Eye (tissue), 1 donor: ENCODE measurements at regions not wholly inside any gene's neighbourhood (a gene's known extent, or its start where the extent isn't known, plus 50 kb on each side); places are given as distances from the start of the nearest gene placed in this dataset.
A peak's percentile ranks its signal among the peaks of the same experiment; 100 is the strongest.
"Not testable (repeated sequence)": the region's sequence is repeated elsewhere in the genome, so short reads cannot be mapped to it uniquely, and the experiment has no call there.

ENCODE experiments used
- DNase-seq: peaks from one replicate; pipeline ENCODE4 v3.0.0-alpha.2; 2015

GRCh38 chr2:90093571-90094270 is 1402.2 kb downstream of the RPIA start:
- not testable (repeated sequence) for DNase-seq

DNA sequence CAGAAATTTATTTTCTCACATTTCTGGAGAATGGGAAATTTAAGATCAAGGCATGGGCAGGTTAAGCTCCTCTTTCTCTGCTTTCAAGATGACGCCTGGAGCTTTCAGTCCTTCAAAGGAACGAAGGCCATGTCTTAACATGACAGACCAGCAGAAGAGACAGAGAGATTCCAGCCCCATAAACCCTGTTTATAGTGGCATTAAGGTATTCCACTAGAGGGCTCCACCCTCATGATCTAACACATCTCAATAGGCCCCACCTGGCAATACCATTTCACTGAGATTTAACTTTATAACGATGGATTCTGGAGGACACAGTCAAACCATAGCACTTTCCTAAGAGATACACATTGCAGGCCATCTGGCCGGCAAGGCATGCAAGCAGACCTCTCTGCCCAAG is 1406.1 kb downstream of the RPIA start:
- not testable (repeated sequence) for DNase-seq

GRCh38 chr2:90105142-90105541 is 1413.7 kb downstream of the RPIA start:
- DNase-seq = peak; percentile 4

DNA sequence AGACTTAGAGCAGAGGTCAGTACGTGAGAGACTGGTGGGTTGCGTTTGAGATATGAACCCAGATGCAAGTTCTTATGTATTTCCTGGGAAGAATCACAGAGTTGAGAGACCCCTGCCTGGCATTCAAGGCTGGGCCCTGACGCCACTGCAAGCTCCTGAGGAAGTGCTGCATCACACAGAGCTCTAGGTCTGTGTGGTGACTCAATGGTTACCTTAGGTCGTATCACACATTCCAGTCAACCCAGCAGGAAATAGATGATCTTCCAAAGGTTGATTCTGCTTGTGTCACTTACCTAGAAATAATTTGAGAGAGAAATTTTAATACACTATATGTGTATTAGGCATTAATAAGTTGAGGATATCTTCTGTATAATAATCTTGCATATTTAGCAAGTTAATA is 1431.9 kb downstream of the RPIA start:
- DNase-seq = not testable (repeated sequence)

DNA sequence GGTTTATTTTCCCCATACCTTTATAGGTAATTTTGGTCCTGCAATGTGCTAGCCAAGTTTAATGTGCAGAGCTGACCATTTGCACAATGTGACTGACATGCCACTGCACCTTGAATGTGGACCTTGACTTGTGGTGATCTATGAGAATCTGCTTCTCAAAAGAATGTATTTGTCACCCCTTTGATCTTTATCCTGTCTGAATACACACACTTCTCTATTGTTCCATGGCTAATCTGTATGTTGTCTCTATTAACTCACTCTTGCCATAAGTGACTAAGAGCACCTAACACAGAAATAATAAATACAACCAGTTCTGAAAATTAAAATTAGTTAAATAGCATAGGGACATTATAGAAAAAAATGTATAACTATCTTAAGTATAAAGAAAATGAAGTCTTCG is 1447.6 kb downstream of the RPIA start:
- DNase-seq = not testable (repeated sequence)

GRCh38 chr2:90141558-90141957 is 1450.1 kb downstream of the RPIA start:
- DNase-seq = not testable (repeated sequence)

DNA sequence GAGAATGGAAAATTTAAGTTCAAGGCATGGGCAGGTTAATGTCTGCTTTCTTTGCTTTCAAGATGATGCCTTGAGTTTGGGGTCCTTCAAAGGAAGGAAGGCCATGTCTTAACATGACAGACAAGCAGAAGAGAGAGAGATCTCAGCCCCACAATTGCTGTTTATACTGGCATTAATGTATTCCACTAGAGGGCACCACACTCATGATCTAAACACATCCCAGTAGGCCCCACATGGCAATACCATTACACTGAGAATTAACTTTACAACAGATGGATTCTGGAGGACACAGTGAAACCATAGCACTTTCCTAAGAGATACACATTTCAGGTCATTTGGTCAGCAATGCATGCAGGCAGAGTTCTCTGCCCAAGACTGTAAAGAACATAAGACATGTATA is 1460.3 kb downstream of the RPIA start:
- DNase-seq = peak; percentile 8

DNA sequence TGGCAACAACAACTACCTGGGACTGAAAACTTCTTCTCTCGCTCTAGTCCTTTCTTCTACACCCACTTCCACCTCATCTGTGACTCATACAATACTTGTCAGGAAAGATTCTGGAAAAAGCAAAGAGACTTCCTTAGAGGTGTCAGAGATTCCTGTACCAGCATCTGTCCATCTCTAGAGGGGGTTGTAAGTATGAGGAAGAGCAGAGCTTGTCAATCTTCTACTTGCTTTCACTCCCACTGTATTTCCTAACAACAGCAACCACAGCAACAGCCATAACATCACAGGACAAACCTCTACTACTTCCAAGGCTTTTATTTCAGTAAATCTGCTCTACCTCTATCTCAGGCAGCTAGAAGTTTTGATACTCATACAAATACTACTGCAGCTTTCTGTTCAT is 1479.5 kb downstream of the RPIA start:
- not testable (repeated sequence) for DNase-seq

- DNase-seq = not testable (repeated sequence)
Observed at GRCh38 chr2:90173081-90173480, 1481.6 kb downstream of the RPIA start.

DNA sequence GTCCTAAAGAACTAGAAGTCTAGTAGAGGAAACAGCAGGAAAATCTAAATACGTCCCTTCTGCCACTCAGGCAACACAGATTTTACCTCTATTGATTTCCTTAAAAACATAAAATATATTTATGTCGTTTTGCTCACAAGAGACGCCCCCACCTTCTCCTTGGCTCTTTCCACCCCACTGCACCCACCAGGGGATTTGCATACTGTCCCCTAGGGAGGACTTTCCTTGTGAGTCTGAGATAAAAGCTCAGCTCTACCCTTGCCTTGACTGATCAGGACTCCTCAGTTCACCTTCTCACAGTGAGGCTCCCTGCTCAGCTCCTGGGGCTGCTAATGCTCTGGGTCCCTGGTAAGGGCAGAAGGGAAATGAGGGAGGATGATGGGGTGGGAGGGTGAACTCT is 1488.1 kb downstream of the RPIA start:
- DNase-seq = not testable (repeated sequence)

DNA sequence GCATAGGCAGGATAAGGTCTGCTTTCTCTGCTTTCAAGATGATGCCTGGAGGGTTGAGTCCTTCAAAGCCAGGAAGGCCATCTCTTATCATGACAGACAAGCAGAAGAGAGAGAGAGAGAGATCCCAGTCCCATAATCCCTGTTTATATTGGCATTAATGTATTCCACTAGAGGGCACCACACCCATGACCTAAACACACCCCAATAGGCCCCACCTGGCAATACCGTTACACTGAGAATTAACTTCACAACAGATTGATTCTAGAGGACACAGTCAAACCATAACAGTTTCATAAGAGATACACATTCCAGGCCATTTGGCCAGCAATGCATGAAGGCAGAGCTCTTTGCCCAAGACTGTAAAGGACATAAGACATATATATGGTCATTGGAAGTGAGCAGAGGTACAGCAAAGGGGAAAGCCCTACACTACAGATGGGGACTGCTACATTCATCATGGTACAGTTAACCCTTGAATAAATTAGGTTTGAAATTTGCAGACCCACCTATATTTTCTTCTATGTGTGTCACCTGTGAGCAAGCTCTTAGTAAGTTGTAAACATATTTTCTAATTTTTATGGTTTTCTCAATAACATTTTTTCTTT is 1516.1 kb downstream of the RPIA start:
- DNase-seq = peak; percentile 10

DNA sequence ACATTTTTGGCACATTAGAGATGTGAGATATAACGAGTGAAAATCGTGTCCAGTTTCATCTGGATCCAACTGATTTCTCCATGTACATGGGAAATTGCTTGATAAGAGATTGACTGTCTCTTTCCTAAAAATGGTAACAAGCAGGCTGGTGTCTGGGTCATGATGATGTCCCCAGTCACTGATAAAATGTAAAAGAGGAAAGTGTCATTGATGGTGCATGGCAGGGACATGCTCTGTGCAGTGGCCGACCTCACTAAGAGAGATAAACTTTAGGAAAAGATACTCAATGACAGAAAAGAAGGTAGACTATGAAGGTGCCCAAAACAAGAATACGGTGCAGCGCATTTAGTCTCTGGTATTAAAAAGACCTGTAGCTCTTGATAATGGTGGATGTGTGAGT is 1517.5 kb downstream of the RPIA start:
- no peak for DNase-seq

DNA sequence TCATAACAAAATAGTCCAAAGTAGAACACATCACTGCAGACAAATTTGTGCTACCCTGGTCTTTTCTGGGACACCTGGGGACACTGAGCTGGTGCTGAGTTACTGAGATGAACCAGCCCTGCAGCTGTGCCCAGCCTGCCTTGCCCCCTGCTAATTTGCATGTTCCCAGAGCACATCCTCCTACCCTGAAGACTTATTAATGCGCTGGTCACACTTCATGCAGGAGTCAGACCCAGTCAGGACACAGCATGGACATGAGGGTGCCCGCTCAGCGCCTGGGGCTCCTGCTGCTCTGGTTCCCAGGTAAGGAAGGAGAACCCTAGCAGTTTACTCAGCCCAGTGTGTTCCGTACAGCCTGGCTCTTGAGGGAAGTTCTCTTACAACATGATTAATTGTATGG is 1518.3 kb downstream of the RPIA start:
- DNase-seq = no peak

GRCh38 chr2:90215880-90216279 is 1524.4 kb downstream of the RPIA start:
- peak; percentile 12 for DNase-seq

GRCh38 chr2:90216801-90217200 is 1525.3 kb downstream of the RPIA start:
- not testable (repeated sequence) for DNase-seq

GRCh38 chr2:90218534-90218933 is 1527.1 kb downstream of the RPIA start:
- DNase-seq = not testable (repeated sequence)

DNA sequence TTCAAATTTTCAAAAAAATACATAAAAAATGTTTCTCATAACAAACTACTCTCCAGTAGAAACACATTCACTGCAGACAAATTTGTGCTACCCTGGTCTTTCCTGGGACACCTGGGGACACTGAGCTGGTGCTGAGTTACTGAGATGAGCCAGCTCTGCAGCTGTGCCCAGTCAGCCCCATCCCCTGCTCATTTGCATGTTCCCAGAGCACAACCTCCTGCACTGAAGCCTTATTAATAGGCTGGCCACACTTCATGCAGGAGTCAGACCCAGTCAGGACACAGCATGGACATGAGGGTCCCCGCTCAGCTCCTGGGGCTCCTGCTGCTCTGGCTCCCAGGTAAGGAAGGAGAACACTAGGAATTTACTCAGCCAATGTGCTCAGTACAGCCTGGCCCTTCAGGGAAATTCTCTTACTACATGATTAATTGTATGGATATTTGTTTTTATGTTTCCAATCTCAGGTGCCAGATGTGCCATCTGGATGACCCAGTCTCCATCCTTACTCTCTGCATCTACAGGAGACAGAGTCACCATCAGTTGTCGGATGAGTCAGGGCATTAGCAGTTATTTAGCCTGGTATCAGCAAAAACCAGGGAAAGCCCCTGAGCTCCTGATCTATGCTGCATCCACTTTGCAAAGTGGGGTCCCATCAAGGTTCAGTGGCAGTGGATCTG is 1529.3 kb downstream of the RPIA start:
- not testable (repeated sequence) for DNase-seq

- DNase-seq = peak; percentile 6
Observed at GRCh38 chr2:90221300-90221651, 1529.8 kb downstream of the RPIA start.

DNA sequence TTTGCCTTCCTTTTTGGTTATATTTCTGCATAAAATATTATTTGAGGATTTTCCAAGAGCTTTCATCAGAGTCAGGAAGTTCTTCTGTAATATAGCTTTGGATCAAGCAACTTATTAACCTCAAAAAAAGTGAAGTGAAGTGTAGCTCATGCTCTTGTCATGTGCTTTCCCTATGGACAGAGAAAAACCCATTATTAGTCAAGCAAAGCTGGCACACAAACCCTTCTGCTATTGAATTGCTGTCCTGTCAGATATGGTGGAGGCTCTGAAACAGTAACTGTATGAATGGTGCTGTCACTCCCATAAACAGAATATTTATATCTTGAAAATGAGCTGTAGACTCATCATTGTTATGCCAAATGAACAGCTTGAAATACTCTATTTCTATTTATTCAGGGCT is 1533.3 kb downstream of the RPIA start:
- DNase-seq = not testable (repeated sequence)

DNA sequence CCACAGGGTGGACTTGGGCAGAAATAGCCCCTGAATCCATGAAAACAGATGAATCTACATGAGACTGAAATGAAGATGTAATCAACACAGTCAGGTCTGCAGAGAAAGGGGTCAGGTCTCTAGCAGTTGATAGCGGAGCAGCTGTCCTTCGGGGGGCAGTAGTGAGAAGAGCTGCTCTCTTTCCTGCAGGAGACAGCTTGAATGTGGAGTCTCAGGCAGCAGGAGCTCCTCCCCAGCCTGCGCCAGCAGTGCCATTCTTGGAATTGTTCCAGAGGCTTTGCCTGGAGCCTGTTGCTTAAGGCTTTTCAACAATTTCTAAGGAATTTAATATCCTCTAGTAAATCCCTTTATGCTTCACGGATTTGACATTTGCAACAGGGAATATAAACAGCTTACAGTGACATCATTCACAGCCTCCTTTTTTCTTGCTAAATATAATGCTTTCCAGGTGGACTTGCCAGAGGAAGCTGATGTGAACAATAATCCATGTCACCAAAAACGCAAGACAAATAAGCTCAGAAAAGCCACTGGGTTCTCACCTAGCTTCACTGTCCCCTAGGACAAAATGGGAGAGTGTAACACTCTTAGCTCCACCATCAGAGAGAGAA is 1535.1 kb downstream of the RPIA start:
- peak; percentile 33 for DNase-seq

DNA sequence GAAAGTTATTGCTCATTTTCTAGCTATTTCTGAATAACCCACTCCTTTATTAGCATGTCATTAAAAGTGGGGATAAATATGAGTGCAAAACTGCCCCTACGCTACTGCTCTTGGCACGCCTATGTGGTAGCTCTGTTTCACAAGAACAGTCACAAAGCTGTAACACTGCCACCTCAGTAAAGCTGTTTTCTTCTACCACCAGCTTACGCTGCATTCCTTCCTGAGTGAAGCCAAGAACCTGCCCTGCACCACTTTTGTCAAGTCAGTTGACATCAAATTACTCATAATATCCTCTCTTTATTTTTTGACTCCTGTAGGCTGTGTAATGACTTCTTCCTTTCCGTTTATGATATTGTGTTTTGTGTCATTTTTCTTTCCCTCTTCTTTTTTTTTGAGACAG is 1539.7 kb downstream of the RPIA start:
- not testable (repeated sequence) for DNase-seq

DNA sequence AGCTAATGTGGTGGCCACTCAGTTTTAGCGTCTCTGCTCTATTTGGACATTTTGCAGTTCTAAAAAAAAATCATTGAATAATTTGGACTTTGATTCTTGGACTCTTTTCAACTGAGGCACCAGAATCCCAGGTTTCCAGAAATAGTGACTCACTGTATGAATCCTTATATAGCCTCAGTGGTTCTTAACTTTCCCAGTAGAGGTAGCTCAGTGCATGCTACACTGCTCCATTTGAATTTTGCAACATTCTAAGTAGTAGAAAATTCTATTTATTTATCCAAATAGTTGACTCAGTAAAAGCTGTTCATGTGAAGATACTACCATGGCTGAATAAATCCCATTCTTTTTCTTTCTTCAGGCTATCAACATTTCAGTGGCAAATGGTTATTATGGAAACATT is 1544.0 kb downstream of the RPIA start:
- DNase-seq = not testable (repeated sequence)

DNA sequence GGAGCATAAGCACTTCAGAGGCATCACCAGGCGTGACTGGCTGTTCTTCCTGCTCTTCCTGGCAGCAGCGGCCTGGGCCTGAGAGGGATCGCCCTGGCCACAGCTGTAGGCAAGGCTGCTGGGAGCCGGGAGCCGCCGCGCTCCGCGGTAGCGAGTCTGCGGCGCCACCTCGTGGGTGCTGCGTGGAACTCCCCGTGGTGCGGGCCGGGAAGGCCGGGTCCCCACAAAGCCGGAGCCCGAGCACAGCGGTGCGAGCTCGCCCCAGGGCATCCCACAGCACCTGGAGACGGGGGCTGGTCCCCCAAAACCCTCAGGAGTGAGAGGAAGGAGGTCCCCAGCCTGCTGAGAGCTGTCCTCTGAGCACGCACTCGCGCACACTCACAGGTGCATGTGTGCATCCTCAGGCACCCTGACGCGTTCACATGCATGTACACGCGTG is 1546.5 kb downstream of the RPIA start:
- peak; percentile 49 for DNase-seq
